Amygdala (tissue), 56 donors: ENCODE measurements at regions not wholly inside any gene's neighbourhood (a gene's known extent, or its start where the extent isn't known, plus 50 kb on each side); places are given as distances from the start of the nearest gene placed in this dataset.
"Not testable (repeated sequence)": the region's sequence is repeated elsewhere in the genome, so short reads cannot be mapped to it uniquely, and the experiment has no call there.

Source experiments
- DNase-seq, 56 donors: peaks; one replicate each; lab custom pipeline; 2025; lab: John Stamatoyannopoulos, UW

DNA sequence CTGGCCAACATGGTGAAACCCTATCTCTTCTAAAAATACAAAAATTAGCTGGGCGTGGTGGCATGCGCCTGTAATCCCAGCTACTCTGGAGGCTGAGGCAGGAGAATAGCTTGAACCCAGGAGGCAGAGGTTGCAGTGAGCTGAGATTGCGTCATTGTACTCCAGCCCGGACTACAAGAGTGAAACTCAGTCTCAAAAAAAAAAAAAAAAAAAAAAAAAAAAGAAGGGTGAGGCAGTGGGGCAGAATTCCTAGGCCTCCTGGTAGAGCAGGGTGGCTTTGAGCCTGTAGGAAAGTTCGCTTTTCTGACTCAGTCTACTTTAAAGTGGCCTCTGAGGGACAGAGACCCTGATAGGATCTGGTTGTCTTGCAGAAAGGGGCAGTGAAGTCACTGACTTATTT is 60.8 kb upstream of the GTF3A start:
- not testable (repeated sequence) for DNase-seq

DNA sequence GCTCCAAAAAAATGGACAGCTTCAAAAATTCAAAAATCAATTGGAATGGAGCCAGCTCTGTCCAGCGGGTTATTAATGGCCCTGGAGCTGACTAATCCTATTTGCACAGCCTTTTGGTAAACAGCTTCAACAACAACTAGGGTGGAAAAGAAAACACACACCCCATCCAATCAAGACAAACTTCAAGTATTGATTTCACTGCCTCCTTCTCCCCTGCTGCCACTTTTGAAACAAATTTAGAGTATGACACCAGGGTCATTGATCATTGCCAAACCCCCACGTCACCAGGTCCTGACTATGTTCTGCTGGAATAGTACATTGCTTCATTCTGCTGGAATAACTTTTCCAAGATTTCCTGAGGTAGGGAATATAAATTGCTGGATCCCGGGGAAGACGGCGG is 56.8 kb upstream of the GTF3A start:
- no peak for DNase-seq

GRCh38 chr13:27370305-27370872 is 54.0 kb upstream of the GTF3A start:
- DNase-seq, result no peak

- no peak for DNase-seq
Observed at GRCh38 chr13:27371932-27372331, 52.5 kb upstream of the GTF3A start.

DNA sequence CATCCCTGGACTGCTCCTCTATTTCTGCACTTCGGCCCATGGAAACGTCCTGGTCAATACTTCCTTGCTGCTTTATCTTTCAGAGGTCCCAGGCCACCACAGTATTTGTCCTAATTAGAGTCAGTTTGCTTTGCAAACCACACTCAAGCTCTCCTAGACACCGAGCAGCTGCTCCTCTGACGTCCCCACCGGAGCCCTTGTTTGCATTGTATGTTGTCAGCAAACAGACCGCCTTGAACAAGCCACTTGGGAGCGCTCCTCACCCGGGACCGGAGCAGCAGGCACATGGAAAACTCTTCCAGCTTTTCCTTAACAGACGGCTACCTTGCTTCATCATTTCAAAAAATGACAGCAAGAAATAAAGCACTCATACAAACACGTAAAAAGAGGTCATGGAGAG is 51.5 kb upstream of the GTF3A start:
- no peak for DNase-seq

DNA sequence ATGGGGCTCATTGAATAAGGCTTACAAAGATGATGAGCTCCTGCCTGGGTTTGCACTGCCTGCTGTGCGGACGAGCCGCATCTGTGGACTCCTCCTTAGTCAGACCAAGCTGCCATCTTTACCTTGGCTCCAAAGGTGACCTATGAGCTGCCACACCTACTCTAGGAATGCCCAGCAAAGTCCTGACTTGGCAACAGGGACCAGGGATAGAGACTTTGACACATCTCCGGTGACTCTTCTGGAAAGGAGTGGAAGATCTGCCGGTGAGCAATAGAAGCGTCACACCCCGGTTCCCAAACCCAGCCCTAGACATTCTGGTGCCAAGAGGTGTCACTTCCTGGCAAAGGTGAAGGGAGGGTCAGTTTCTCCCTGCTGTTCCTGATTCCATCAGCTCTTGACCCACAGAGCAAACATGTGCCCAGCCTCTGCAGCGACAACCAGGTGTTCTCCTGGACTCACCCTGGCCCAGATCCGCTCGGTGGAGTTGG is 50.2 kb upstream of the GTF3A start:
- no peak for DNase-seq
